RWPE2 (cell line): ENCODE measurements at regions not wholly inside any gene's neighbourhood (a gene's known extent, or its start where the extent isn't known, plus 50 kb on each side); places are given as distances from the start of the nearest gene placed in this dataset.

Source experiments
- ATAC-seq: fragments of 200-7000 bp; cut with Tn5 transposase; 3 replicates; pipeline ENCODE4 v1.9.1; 2021; ENCODE audit warnings: low read depth
- DNase-seq: peaks from one replicate; pipeline ENCODE4 v3.0.0-alpha.2; 2020; ENCODE audit warnings: low spot score
- H3K27ac ChIP-seq: fragments of 450-650 bp; 2 replicates; pipeline ENCODE4 v1.5.1; 2017; ENCODE audit warnings: mild to moderate bottlenecking; ENCODE audit not compliant: poor library complexity, severe bottlenecking
- H3K27me3 ChIP-seq: fragments of 250-450 bp; sonication (Bioruptor Pico); 2 replicates; pipeline ENCODE4 v1.5.1; 2021; ENCODE audit warnings: mild to moderate bottlenecking, moderate library complexity; ENCODE audit not compliant: insufficient read depth, poor library complexity, severe bottlenecking
- H3K36me3 ChIP-seq: fragments of 250-450 bp; sonication (Bioruptor Pico); 2 replicates; pipeline ENCODE4 v1.5.1; 2020; ENCODE audit warnings: low read depth, mild to moderate bottlenecking, moderate library complexity
- H3K4me1 ChIP-seq: fragments of 250-450 bp; sonication (Bioruptor Pico); 2 replicates; pipeline ENCODE4 v1.5.1; 2021; ENCODE audit warnings: mild to moderate bottlenecking, moderate library complexity; ENCODE audit not compliant: insufficient read depth, poor library complexity, severe bottlenecking
- H3K4me3 ChIP-seq: fragments of 250-450 bp; sonication (Bioruptor Pico); 2 replicates; pipeline ENCODE4 v1.5.1; 2021; ENCODE audit warnings: mild to moderate bottlenecking, moderate library complexity; ENCODE audit not compliant: severe bottlenecking
- H3K9me3 ChIP-seq: fragments of 250-450 bp; sonication (Bioruptor Pico); 2 replicates; pipeline ENCODE4 v1.5.1; 2021; ENCODE audit warnings: mild to moderate bottlenecking, moderate library complexity; ENCODE audit not compliant: severe bottlenecking
- CTCF ChIP-seq: fragments of 450-650 bp; IDR thresholded peaks from one replicate; pipeline ENCODE4 v1.5.1; 2017; ENCODE audit warnings: mild to moderate bottlenecking, moderate library complexity; ENCODE audit not compliant: poor library complexity, severe bottlenecking

DNA sequence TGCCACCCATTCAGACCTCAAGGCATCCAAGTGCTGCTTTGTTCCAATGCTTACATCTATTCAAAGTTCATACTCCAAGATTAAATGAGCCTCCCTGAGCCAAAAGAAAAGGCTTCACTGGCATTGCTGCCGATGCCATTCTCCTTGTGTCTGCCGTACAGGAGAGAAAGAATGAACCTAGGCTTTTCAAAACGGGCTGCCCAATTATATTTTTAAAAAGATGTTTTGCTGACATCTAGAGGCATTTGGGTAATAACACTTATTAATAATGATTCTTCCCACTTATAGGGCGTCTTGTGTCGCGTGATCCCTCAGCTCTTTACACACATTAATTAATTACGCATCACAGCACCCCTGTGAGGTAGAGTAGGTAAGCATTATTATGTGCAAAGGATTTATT, 545.6 kb downstream of the PKHD1 start:
- no peak for DNase-seq
- peaks cover 26% of the 10 kb centered on the region for H3K27me3 ChIP-seq

DNA sequence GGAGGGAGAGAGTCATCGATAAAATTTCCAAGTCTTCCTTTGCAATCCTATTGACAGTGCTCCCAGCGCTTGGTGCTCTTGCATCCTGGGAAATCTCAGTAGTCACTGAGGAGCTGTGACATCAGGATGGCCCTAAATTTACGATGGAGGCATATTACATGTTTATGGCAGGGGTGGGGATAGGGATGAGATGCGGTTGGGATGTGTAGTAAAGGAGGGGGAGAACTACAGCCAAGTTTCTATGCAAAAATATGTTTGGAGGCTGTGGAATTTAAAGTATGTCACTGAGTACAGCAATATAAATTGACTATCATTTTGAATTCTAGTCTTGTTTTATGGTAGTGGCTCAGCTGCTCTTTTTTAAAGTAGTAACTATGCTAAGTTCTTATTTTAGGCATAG, 544.9 kb downstream of the PKHD1 start:
- Histone ChIP-seq H3K9me3 (no peaks in the 10 kb centered on the region), H3K4me1 (no peaks in the 10 kb centered on the region), H3K27me3 (peaks cover 26% of the 10 kb centered on the region), H3K36me3 (no peaks in the 10 kb centered on the region), H3K27ac (no peak overlapping the region), H3K4me3 (no peak overlapping the region)
- DNase-seq, result no peak
- no peak for TF ChIP-seq CTCF
- ATAC-seq, result no peak

More for the DNA sequence above, 545.6 kb downstream of the PKHD1 start:
- ATAC-seq, result peak; percentile 68; the same call in 2 of the 3 replicates
- Histone ChIP-seq H3K27ac (no peak overlapping the region), H3K9me3 (no peaks in the 10 kb centered on the region), H3K36me3 (no peaks in the 10 kb centered on the region), H3K4me1 (no peaks in the 10 kb centered on the region), H3K4me3 (no peak overlapping the region)
- peak; percentile 59 for TF ChIP-seq CTCF

DNA sequence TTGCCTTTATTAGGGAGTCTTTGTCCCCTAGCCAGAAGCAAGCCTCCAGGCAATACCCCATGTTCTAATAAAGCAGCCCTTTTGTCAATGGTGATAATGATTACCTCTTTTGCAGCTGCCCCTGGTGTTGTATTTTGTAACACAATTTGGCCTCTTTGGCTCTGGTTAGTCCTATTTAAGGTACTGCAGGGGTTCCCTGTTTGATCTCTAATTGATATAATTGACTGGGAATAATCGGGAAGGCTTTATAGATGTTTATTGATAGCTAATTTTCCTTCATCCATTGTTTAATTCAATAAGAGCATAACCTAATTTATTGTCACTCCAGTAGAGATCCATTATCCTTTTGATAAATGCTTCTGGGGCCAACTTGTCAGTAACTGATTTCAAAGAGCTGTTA, 537.2 kb downstream of the PKHD1 start:
- DNase-seq, result no peak
- Histone ChIP-seq H3K36me3 (no peaks in the 10 kb centered on the region), H3K4me1 (no peaks in the 10 kb centered on the region), H3K27me3 (peaks cover 6% of the 10 kb centered on the region), H3K27ac (no peak overlapping the region), H3K9me3 (no peaks in the 10 kb centered on the region), H3K4me3 (no peak overlapping the region)
- TF ChIP-seq CTCF, result no peak
- ATAC-seq, result no peak

DNA sequence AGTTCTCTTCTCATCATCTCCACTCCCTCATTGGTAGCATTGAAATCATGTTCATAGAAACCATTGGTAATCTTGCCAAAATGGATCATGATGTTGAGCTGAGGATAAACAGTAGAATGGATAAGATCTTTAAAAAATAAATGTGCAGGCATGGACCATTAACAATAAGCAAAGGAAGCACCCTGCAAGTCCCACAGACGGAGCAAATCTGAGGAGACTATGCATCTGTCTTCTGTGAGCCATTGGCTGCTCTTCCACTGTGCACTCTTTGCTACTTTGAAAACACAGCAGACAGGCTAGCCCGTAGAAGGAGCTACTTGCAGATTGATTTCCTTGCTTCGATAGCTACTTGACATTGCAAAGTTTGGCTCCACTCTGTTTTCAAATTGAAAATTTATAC, 535.0 kb downstream of the PKHD1 start:
- DNase-seq (no peak), ATAC-seq (no peak)
- Histone ChIP-seq H3K9me3 (no peaks in the 10 kb centered on the region), H3K4me3 (no peak overlapping the region), H3K36me3 (no peaks in the 10 kb centered on the region), H3K27me3 (peaks cover 6% of the 10 kb centered on the region), H3K27ac (no peak overlapping the region), H3K4me1 (no peaks in the 10 kb centered on the region)
- TF ChIP-seq CTCF, result no peak

DNA sequence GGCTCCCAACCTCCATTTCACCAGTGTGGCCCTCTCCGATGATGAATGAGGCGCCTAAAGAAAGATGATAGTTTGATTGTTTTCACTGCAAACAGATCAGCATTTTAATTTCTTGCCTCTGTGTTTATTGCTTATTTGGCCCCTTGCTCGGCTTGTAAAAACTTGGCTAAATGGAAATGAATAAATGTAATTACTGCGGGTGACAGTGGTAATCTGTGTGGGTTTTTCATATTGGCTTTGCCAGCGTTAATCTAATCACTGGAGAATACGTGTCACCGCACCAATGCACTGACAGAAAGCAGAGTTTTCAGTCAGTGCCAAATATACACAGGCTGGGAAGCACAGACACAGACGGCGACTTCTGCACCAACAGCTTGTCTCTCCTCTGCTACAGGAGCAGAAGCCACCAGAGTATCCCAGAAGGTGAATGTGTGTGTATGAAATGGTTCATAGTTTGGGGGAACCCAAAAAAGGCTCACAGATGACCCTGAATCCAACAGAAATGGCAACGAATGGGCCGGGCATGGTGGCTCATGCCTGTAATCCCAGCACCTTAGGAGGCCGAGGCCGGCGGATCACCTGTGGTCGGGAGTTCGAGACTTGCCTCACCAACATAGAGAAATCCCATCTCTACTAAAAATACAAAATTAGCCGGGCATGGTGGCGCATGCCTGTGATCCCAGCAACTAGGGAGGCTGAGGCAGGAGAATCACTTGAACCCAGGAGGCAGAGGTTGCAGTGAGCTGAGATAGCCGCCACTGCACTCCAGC, 534.0 kb downstream of the PKHD1 start:
- H3K36me3 ChIP-seq, result no peaks in the 10 kb centered on the region
- ATAC-seq (no peak), DNase-seq (no peak)
- no peak overlapping the region for H3K27ac ChIP-seq
- no peaks in the 10 kb centered on the region for H3K4me1 ChIP-seq
- H3K4me3 ChIP-seq, result no peak overlapping the region
- TF ChIP-seq CTCF, result no peak
- no peaks in the 10 kb centered on the region for H3K9me3 ChIP-seq
- H3K27me3 ChIP-seq, result peaks cover 6% of the 10 kb centered on the region
